ENCODE measurements at regions not wholly inside any gene's neighbourhood (a gene's known extent, or its start where the extent isn't known, plus 50 kb on each side); places are given as distances from the start of the nearest gene placed in this dataset.

DNA sequence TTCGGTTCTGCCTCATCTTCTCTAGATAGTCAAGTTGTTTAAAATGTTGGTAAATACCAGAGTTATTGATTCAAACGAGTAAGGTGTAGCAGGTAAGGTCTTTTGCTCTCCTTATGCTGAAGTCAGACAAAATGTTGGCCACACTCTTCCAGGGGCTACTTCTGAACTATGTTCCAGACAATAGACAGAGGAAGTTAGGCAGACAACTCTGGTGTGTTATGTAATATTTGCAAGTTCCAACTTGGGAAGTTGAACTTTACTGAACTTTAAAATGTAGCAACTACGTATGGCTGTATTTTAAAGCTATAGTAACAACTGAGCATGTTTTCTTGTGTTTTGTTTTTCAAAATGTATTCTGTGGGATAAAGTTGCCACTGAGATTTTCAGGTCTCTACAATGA, 125.7 kb upstream of the NEBL start:
- no peaks in the 10 kb centered on the region for H3K36me3 ChIP-seq (ENCODE audit: control insufficient read depth, low read depth, low read length)
- H3K4me3 ChIP-seq (ENCODE audit: low read length), result no peak overlapping the region
- no peaks in the 10 kb centered on the region for H3K27me3 ChIP-seq (ENCODE audit: control insufficient read depth, insufficient read depth, low read length)
- no peaks in the 10 kb centered on the region for H3K9me3 ChIP-seq (ENCODE audit: control insufficient read depth, low read depth, low read length)
- H3K4me1 ChIP-seq (ENCODE audit: control insufficient read depth, low read depth, low read length), result no peaks in the 10 kb centered on the region
- no peak overlapping the region for H3K27ac ChIP-seq (ENCODE audit: low read length)
- no peak overlapping the region for H3K9ac ChIP-seq (ENCODE audit: low read length)

DNA sequence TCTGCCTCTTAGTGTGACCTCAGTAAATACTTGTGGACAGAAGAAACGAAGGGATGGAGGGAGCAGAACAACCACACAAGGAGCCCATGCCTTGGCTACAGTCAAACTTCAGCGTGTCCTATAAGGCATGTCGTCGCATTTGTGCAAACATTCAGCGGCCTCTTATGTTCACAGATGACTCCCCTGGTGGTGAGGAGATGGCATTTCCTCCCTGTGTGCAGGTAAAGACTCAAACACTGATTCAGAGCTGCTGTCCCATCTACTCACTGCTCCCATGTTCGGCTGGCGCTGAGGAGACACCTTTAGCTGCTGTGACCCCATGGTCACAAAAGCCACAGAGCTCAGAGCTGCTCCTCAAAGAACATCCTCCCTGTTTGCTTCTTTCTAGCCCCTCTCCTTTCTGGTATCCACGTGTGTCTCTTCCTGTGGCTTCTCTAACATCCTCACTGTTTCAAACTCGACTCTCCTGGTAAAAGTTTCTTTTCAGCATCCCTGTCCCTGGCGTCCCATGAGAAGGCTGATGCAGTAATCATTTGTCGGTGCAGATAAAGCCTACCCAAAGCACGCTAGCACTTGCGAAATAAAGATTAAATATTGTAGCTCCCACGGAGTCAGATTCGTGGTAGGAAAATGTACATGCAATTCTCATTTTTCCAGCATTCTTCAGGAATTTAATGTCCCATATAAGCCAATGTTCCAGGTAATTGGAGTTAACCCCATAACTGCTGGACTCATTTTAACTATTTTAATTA, 124.9 kb upstream of the NEBL start:
- Histone ChIP-seq H3K36me3 (ENCODE audit: control insufficient read depth, low read depth, low read length) (no peaks in the 10 kb centered on the region), H3K9ac (ENCODE audit: low read length) (no peak overlapping the region), H3K9me3 (ENCODE audit: control insufficient read depth, low read depth, low read length) (no peaks in the 10 kb centered on the region), H3K4me1 (ENCODE audit: control insufficient read depth, low read depth, low read length) (no peaks in the 10 kb centered on the region), H3K27ac (ENCODE audit: low read length) (no peak overlapping the region), H3K27me3 (ENCODE audit: control insufficient read depth, insufficient read depth, low read length) (no peaks in the 10 kb centered on the region), H3K4me3 (ENCODE audit: low read length) (no peak overlapping the region)

DNA sequence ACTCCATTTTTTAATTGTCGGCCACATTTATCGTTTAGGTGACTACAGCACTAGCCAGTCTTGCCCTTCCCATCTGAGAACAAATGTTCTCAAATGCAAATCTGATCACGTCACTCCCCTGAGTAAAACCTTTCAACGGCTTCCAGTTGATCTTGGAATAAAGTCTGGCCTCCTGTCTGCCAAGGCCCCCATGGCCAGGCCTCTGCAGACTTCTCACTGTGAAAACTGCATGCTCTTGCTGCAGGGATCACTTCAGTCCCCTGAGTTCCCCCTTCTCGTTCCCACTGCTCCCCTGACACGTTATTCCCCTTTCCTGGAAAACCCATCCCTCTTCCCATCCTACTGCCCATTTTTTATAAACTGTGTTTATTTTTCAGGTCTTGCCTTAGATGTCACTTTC, 124.1 kb upstream of the NEBL start:
- no peak overlapping the region for H3K4me3 ChIP-seq (ENCODE audit: low read length)
- no peak overlapping the region for H3K27ac ChIP-seq (ENCODE audit: low read length)

DNA sequence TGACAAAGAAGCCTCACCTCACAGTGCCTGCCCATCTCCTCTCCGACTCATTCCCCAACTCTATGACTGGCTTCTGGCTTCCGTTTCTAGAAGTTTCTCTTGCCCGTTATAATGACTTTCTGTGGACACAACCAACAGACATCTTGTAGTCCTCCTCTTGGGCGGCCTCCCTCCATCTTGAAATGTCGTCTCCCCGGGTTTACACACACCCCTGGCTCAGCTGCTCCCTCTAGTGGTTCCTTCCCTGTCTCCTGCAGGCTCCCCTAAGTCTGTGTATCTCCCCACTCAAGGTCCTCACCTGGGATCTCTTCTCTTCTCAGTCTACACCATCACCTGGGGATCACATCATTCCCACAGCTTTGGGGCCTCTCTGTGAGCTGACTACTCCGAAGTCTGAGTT, 123.4 kb upstream of the NEBL start:
- H3K4me1 ChIP-seq (ENCODE audit: control insufficient read depth, low read depth, low read length), result no peaks in the 10 kb centered on the region
- no peaks in the 10 kb centered on the region for H3K9me3 ChIP-seq (ENCODE audit: control insufficient read depth, low read depth, low read length)
- no peaks in the 10 kb centered on the region for H3K36me3 ChIP-seq (ENCODE audit: control insufficient read depth, low read depth, low read length)
- H3K27ac ChIP-seq (ENCODE audit: low read length), result no peak overlapping the region
- no peak overlapping the region for H3K4me3 ChIP-seq (ENCODE audit: low read length)
- no peak overlapping the region for H3K9ac ChIP-seq (ENCODE audit: low read length)
- H3K27me3 ChIP-seq (ENCODE audit: control insufficient read depth, insufficient read depth, low read length), result no peaks in the 10 kb centered on the region

More for the DNA sequence above, 124.1 kb upstream of the NEBL start:
- no peaks in the 10 kb centered on the region for H3K9me3 ChIP-seq (ENCODE audit: control insufficient read depth, low read depth, low read length)
- no peaks in the 10 kb centered on the region for H3K36me3 ChIP-seq (ENCODE audit: control insufficient read depth, low read depth, low read length)
- H3K4me1 ChIP-seq (ENCODE audit: control insufficient read depth, low read depth, low read length), result no peaks in the 10 kb centered on the region
- H3K9ac ChIP-seq (ENCODE audit: low read length), result no peak overlapping the region
- H3K27me3 ChIP-seq (ENCODE audit: control insufficient read depth, insufficient read depth, low read length), result no peaks in the 10 kb centered on the region

DNA sequence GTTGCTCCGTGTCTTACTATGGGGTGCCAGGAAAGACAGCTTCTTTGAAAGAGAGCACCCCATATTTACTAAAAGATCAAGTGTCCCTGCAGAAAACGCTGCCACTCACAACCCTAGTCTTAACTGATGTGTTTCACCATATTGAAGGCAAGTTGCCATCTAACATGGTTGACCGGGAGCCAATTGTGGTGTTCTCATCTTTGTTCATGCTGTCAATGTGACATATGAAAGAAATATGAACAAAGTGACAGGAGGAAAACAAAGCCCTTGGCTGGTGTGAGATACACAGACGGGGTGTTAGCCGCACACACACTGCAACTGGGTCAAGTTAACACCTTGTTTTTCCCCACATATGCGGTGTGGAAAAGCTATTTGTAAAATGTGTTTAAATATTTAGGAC, 122.3 kb upstream of the NEBL start:
- H3K27me3 ChIP-seq (ENCODE audit: control insufficient read depth, insufficient read depth, low read length), result no peaks in the 10 kb centered on the region
- H3K4me3 ChIP-seq (ENCODE audit: low read length), result no peak overlapping the region
- H3K4me1 ChIP-seq (ENCODE audit: control insufficient read depth, low read depth, low read length), result no peaks in the 10 kb centered on the region
- H3K36me3 ChIP-seq (ENCODE audit: control insufficient read depth, low read depth, low read length), result no peaks in the 10 kb centered on the region
- H3K9me3 ChIP-seq (ENCODE audit: control insufficient read depth, low read depth, low read length), result no peaks in the 10 kb centered on the region
- no peak overlapping the region for H3K27ac ChIP-seq (ENCODE audit: low read length)
- no peak overlapping the region for H3K9ac ChIP-seq (ENCODE audit: low read length)

DNA sequence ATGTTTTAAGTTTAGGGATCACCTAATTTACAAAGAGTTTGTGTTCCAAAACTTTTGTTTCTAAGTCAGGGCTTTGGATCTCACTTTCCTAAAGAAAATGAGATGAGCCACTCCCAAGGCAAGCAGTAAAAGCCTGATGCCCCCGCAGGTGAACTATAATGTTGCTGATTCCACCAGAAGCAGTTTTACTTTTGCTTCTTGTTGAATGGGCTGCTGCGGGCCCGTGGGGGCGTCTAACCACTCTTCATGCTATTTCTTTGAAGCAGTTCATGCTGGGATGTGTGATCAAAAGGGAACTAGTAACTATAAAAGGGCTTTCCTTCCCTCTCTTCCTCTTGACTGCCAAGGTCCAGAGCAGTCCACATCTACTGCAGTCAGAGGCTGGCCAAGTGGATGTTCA, 118.7 kb upstream of the NEBL start:
- H3K27me3 ChIP-seq (ENCODE audit: control insufficient read depth, insufficient read depth, low read length), result no peaks in the 10 kb centered on the region
- no peak overlapping the region for H3K9ac ChIP-seq (ENCODE audit: low read length)
- H3K27ac ChIP-seq (ENCODE audit: low read length), result no peak overlapping the region
- H3K4me3 ChIP-seq (ENCODE audit: low read length), result no peak overlapping the region
- no peaks in the 10 kb centered on the region for H3K9me3 ChIP-seq (ENCODE audit: control insufficient read depth, low read depth, low read length)
- no peaks in the 10 kb centered on the region for H3K4me1 ChIP-seq (ENCODE audit: control insufficient read depth, low read depth, low read length)
- H3K36me3 ChIP-seq (ENCODE audit: control insufficient read depth, low read depth, low read length), result no peaks in the 10 kb centered on the region

DNA sequence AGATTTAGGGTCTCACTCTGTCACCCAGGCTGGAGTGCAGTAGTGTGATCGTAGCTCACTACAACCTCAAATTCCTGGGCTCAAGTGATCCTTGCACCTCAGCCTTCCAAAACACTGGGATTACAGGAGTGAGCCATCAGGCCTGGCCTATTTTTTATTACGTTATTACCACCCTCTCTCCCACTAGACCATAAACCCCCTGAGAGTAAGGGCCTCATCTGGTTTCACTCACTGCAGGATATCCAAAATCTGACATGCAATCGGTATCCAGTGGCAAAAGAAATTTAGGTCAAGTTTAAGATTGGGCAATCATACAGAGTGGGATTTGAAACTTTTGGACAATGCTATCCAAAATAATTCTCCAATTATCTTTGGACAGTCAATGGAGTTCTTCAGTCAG, 117.0 kb upstream of the NEBL start:
- H3K36me3 ChIP-seq (ENCODE audit: control insufficient read depth, low read depth, low read length), result no peaks in the 10 kb centered on the region
- no peaks in the 10 kb centered on the region for H3K4me1 ChIP-seq (ENCODE audit: control insufficient read depth, low read depth, low read length)
- H3K27me3 ChIP-seq (ENCODE audit: control insufficient read depth, insufficient read depth, low read length), result no peaks in the 10 kb centered on the region
- H3K27ac ChIP-seq (ENCODE audit: low read length), result no peak overlapping the region
- no peaks in the 10 kb centered on the region for H3K9me3 ChIP-seq (ENCODE audit: control insufficient read depth, low read depth, low read length)
- H3K9ac ChIP-seq (ENCODE audit: low read length), result no peak overlapping the region
- H3K4me3 ChIP-seq (ENCODE audit: low read length), result no peak overlapping the region

DNA sequence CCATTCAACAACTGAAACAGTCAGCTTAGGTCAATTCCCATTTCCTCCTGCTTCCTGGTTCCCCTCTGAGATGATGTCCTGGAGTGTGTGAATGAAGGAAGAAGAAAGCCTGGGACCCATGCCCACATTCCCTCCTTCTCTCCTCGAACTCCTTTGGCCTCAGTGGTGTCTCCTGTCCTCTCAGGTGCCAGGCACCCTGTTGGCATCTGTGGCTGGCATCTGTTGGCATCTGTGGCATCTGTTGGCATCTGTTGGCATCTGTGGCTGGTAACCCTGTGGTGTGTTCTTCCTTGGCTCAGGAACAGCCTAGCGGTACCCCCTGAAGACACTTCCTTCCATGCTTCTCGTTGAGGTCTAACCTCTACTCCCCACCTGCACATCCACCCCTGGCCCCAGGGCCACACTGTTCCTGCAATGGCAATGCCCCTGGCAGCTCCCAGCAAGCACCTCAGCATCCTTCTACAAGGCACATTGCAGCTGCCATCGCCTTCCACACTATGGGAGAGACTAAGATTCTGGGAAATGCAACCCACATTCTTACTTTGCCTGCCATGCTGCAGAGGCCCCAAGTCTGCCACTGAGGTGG, 114.4 kb upstream of the NEBL start:
- Histone ChIP-seq H3K27ac (ENCODE audit: low read length) (no peak overlapping the region), H3K36me3 (ENCODE audit: control insufficient read depth, low read depth, low read length) (no peaks in the 10 kb centered on the region), H3K9ac (ENCODE audit: low read length) (no peak overlapping the region), H3K9me3 (ENCODE audit: control insufficient read depth, low read depth, low read length) (no peaks in the 10 kb centered on the region), H3K4me3 (ENCODE audit: low read length) (no peak overlapping the region), H3K27me3 (ENCODE audit: control insufficient read depth, insufficient read depth, low read length) (no peaks in the 10 kb centered on the region), H3K4me1 (ENCODE audit: control insufficient read depth, low read depth, low read length) (no peaks in the 10 kb centered on the region)

DNA sequence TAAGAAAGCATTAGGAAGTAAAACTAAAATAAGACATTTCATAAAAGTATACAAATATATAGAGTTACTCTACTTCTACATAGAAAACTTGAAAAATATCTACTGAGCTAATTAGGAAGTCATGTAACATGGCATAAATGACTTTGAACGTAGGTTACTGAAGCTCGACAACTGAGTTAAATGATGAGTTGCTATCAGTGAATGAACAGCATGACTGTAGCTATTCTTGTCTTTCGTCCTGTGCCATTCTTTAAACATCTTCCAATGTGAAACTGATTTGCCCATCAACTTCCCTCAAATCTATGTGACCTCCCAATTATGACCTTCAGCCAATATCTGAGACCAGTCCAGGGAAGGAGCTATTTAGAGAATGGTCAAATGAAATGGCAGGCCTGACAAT, 113.5 kb upstream of the NEBL start:
- Histone ChIP-seq H3K4me3 (ENCODE audit: low read length) (no peak overlapping the region), H3K27ac (ENCODE audit: low read length) (no peak overlapping the region)

DNA sequence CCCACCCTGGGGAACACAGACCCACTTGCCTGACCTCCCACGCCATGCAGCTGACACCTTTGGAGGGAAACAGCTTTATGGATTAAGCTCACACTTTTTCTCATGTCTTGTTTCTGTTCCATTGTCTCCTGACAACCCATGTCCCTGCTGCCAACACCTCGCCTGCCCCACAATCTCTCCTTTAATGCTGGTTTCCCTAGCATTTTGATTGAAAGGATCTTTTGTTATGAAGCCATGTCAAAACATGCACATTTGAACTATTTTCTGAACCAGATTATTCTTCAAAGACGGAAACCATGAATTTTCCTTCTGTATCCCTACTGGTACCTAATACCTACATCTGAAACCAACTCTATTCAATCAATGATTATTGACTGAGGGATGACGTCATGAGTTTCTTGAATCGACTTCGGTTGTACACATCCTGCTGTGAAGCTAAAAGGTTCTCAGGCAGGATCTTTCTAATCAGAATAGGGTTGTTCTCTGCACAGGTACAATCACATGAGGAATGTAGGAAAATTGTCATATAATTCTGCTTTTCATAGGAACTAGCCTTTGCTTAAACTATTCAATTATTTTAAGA, 106.2 kb upstream of the NEBL start:
- H3K36me3 ChIP-seq (ENCODE audit: control insufficient read depth, low read depth, low read length), result no peaks in the 10 kb centered on the region
- H3K27me3 ChIP-seq (ENCODE audit: control insufficient read depth, insufficient read depth, low read length), result no peaks in the 10 kb centered on the region
- H3K4me1 ChIP-seq (ENCODE audit: control insufficient read depth, low read depth, low read length), result no peaks in the 10 kb centered on the region
- H3K9ac ChIP-seq (ENCODE audit: low read length), result no peak overlapping the region
- no peak overlapping the region for H3K4me3 ChIP-seq (ENCODE audit: low read length)
- H3K9me3 ChIP-seq (ENCODE audit: control insufficient read depth, low read depth, low read length), result no peaks in the 10 kb centered on the region
- H3K27ac ChIP-seq (ENCODE audit: low read length), result no peak overlapping the region

More for the DNA sequence above, 113.5 kb upstream of the NEBL start:
- no peaks in the 10 kb centered on the region for H3K9me3 ChIP-seq (ENCODE audit: control insufficient read depth, low read depth, low read length)
- no peak overlapping the region for H3K9ac ChIP-seq (ENCODE audit: low read length)
- H3K4me1 ChIP-seq (ENCODE audit: control insufficient read depth, low read depth, low read length), result no peaks in the 10 kb centered on the region
- no peaks in the 10 kb centered on the region for H3K36me3 ChIP-seq (ENCODE audit: control insufficient read depth, low read depth, low read length)
- no peaks in the 10 kb centered on the region for H3K27me3 ChIP-seq (ENCODE audit: control insufficient read depth, insufficient read depth, low read length)

DNA sequence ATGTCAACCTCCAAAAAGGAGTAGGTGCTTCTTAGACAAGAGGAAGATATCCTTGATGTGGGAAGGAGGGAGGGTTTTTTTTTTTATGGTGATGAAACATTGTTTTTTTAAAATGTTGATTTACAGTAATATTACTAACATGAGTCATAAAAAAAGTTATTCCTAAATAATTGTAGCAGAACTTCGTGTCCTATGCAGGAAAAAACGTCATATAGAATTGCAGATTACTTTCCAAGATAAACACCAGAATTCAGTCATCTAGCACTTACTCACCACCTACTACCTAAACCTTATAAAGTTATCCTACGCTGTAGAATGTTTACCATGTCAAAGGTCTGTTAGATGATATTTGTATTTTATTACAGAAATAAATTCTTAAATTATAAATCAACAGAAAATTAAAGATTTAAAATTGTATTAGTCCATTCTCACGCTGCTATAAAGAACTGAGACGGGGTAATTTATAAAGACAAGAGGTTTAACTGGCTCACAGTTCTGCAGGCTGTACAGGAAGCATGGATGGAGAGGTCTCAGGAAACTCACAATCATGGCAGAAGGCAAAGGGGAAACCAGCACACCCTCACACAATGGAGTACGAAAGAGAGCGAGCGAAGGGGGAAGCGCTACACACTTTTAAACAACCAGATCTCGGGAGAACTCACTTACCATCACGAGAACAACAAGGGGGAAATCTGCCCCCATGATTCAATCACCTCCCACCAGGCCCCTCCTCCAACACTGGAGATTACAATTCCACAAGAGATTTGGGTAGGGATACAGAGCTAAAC, 105.2 kb upstream of the NEBL start:
- H3K27me3 ChIP-seq (ENCODE audit: control insufficient read depth, insufficient read depth, low read length), result no peaks in the 10 kb centered on the region
- H3K36me3 ChIP-seq (ENCODE audit: control insufficient read depth, low read depth, low read length), result no peaks in the 10 kb centered on the region
- no peaks in the 10 kb centered on the region for H3K9me3 ChIP-seq (ENCODE audit: control insufficient read depth, low read depth, low read length)
- no peaks in the 10 kb centered on the region for H3K4me1 ChIP-seq (ENCODE audit: control insufficient read depth, low read depth, low read length)
- no peak overlapping the region for H3K27ac ChIP-seq (ENCODE audit: low read length)
- H3K9ac ChIP-seq (ENCODE audit: low read length), result no peak overlapping the region
- H3K4me3 ChIP-seq (ENCODE audit: low read length), result no peak overlapping the region
